Urinary bladder (tissue), 3 donors: ENCODE measurements at regions not wholly inside any gene's neighbourhood (a gene's known extent, or its start where the extent isn't known, plus 50 kb on each side); places are given as distances from the start of the nearest gene placed in this dataset.
"Not testable (repeated sequence)": the region's sequence is repeated elsewhere in the genome, so short reads cannot be mapped to it uniquely, and the experiment has no call there.

ENCODE experiments used
- DNase-seq: peaks from one replicate; pipeline ENCODE4 v3.0.0-alpha.2; 2015; ENCODE audit errors: extremely low spot score
- H3K27ac ChIP-seq: one replicate; pipeline ENCODE4 v1.5.1; 2013; ENCODE audit warnings: low read depth, mild to moderate bottlenecking, moderate library complexity
- H3K36me3 ChIP-seq: one replicate; pipeline ENCODE4 v1.6.1; 2013; ENCODE audit warnings: mild to moderate bottlenecking, moderate library complexity; ENCODE audit not compliant: insufficient read depth
- H3K4me1 ChIP-seq: one replicate; pipeline ENCODE4 v1.6.1; 2013; ENCODE audit warnings: mild to moderate bottlenecking, moderate library complexity; ENCODE audit not compliant: insufficient read depth
- H3K4me3 ChIP-seq: one replicate; pipeline ENCODE4 v1.5.1; 2013; ENCODE audit warnings: low read depth, low read length
- WGBS: extraction: QIAGEN DNeasy Blood & Tissue Kit; methylation state at CpG from one replicate; pipeline ENCODE4 v1.1.7; 2013; 5-methylcytosine and 5-hydroxymethylcytosine counted together
- donor health status: healthy with polysubstance abuse.
- donor health status: healthy.

DNA sequence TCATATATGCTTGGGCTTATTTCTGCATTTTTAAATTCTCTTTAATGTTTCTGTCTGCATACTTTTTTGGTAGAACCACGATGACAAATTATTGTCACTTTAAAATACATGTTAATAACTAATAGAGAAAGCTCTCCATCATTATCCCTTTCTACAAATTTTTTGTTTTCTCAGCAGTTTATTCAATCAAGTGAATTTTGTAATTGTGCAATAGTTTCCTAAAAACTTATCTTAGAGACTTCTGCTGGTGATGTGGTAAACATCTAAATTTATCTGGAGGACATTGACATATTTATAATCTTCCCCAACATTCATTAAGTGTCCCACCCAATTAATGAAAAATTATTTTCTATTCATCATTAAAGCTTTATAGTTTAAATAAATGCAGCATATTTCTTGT, 215.3 kb downstream of the MEX3B start:
- Histone ChIP-seq H3K27ac (no peak overlapping the region), H3K4me1 (no peaks in the 10 kb centered on the region), H3K36me3 (no peaks in the 10 kb centered on the region), H3K4me3 (no peak overlapping the region)
- 86% methylated on average over 1 of the region's 1 CpG for WGBS
- no peak for DNase-seq

- H3K4me3 ChIP-seq: no peak overlapping the region
- no peak overlapping the region for H3K27ac ChIP-seq
- H3K36me3 ChIP-seq: no peaks in the 10 kb centered on the region
- H3K4me1 ChIP-seq: no peaks in the 10 kb centered on the region
- no peak for DNase-seq
- 95% methylated on average over 4 of the region's 4 CpGs for WGBS
Observed at GRCh38 chr15:81829918-81830317, 215.9 kb downstream of the MEX3B start.

GRCh38 chr15:81828135-81828534, 217.7 kb downstream of the MEX3B start:
- H3K27ac ChIP-seq: no peak overlapping the region
- H3K36me3 ChIP-seq: no peaks in the 10 kb centered on the region
- no peak for DNase-seq
- H3K4me1 ChIP-seq: no peaks in the 10 kb centered on the region
- no peak overlapping the region for H3K4me3 ChIP-seq

DNA sequence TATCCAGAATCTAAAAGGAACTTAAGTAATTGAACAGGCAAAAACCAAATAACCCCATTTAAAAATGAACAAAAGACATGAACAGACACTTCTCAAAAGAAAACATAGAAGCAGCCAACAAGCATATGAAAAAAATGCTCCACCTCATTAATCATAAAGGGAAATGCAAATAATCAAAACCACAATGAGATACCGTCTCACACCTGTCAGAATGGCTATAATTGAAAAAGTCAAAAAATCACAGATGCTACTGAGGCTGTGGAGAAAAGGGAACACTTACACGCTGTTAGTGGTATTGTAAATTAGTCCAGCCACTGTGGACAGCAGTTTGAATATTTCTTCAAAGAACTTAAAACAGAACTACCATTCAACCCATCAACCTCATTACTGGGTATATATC, 220.7 kb downstream of the MEX3B start:
- Histone ChIP-seq H3K4me3 (no peak overlapping the region), H3K36me3 (no peaks in the 10 kb centered on the region), H3K4me1 (no peaks in the 10 kb centered on the region), H3K27ac (no peak overlapping the region)
- DNase-seq: no peak
- WGBS: 89% methylated on average over 2 of the region's 2 CpGs

GRCh38 chr15:81822587-81822986, 223.2 kb downstream of the MEX3B start:
- H3K36me3 ChIP-seq, H3K4me3 ChIP-seq, H3K27ac ChIP-seq, H3K4me1 ChIP-seq, DNase-seq: not testable (repeated sequence)
- WGBS: 89% methylated on average over 1 of the region's 1 CpG

- DNase-seq: no peak
- Histone ChIP-seq H3K36me3 (no peaks in the 10 kb centered on the region), H3K4me3 (no peak overlapping the region), H3K4me1 (no peaks in the 10 kb centered on the region), H3K27ac (no peak overlapping the region)
- 77% methylated on average over 5 of the region's 5 CpGs for WGBS
Observed at GRCh38 chr15:81819924-81820635, 225.7 kb downstream of the MEX3B start.

DNA sequence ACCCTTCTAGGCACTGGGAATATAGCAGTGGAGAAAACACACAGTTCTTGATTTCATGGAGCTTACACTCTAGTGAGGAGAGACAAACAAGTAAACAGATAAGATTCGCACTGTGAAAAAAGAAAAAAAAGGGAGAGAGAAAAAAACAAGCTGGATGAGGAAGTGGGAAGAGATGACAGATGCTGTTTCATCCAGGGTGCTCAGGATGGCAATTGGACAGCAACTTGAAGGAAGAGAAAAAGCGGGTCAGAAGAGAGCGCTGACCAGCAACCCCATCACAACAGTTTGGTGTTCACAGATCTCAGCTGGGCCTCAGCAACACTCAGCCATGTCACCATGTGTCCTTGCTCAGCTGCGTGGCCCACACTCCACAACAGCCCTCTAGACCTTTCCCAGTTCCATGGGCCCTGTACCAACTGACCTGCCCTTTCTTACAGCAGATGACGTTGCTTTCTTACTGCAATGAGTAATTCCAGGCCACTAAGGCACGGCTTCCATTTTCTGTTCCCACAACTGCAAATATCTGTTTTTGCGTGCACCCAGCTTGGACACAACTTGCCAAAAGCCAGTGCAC, 230.8 kb downstream of the MEX3B start:
- DNase-seq: no peak
- no peak overlapping the region for H3K4me3 ChIP-seq
- H3K4me1 ChIP-seq: no peaks in the 10 kb centered on the region
- H3K27ac ChIP-seq: no peak overlapping the region
- no peaks in the 10 kb centered on the region for H3K36me3 ChIP-seq
- 93% methylated on average over 7 of the region's 7 CpGs for WGBS

- 61% methylated on average over 3 of the region's 3 CpGs for WGBS
- no peak for DNase-seq
- no peaks in the 10 kb centered on the region for H3K36me3 ChIP-seq
- no peaks in the 10 kb centered on the region for H3K4me1 ChIP-seq
- H3K27ac ChIP-seq: no peak overlapping the region
- no peak overlapping the region for H3K4me3 ChIP-seq
Observed at GRCh38 chr15:81813215-81813614, 232.6 kb downstream of the MEX3B start.

DNA sequence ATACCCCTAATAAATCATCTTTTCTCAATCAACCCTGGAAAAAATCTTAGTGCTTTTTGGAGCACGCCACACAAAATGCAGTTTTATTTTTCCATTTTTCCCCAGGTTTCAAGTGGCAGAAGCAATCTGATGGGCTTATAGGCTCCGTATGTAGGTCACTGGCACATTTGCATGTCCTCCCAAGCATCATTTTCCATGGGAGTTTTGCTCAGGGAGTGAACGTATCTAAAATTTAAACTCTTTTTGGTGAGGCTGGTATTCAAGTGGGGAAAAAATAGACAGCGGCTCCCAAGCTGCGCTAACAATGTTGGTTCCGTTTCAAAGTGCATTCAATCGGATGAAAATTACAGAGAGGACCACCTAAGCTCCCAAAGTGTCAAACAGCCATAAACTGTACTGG, 233.4 kb downstream of the MEX3B start:
- Histone ChIP-seq H3K27ac (no peak overlapping the region), H3K36me3 (no peaks in the 10 kb centered on the region), H3K4me1 (no peaks in the 10 kb centered on the region), H3K4me3 (no peak overlapping the region)
- 89% methylated on average over 7 of the region's 7 CpGs for WGBS
- no peak for DNase-seq

GRCh38 chr15:81811736-81812135, 234.1 kb downstream of the MEX3B start:
- WGBS: 82% methylated on average over 6 of the region's 6 CpGs
- Histone ChIP-seq H3K36me3 (no peaks in the 10 kb centered on the region), H3K4me1 (no peaks in the 10 kb centered on the region), H3K4me3 (no peak overlapping the region), H3K27ac (no peak overlapping the region)
- no peak for DNase-seq

GRCh38 chr15:81809543-81809942, 236.3 kb downstream of the MEX3B start:
- DNase-seq: no peak
- WGBS: 47% methylated on average over 4 of the region's 4 CpGs
- H3K27ac ChIP-seq: no peak overlapping the region
- H3K4me1 ChIP-seq: no peaks in the 10 kb centered on the region
- no peaks in the 10 kb centered on the region for H3K36me3 ChIP-seq
- H3K4me3 ChIP-seq: no peak overlapping the region

GRCh38 chr15:81807806-81808205, 238.0 kb downstream of the MEX3B start:
- no peak overlapping the region for H3K27ac ChIP-seq
- no peaks in the 10 kb centered on the region for H3K4me1 ChIP-seq
- H3K36me3 ChIP-seq: no peaks in the 10 kb centered on the region
- H3K4me3 ChIP-seq: no peak overlapping the region
- WGBS: 54% methylated on average over 3 of the region's 3 CpGs
- no peak for DNase-seq

GRCh38 chr15:81807186-81807585, 238.6 kb downstream of the MEX3B start:
- Histone ChIP-seq H3K4me3 (no peak overlapping the region), H3K27ac (no peak overlapping the region), H3K36me3 (no peaks in the 10 kb centered on the region), H3K4me1 (no peaks in the 10 kb centered on the region)
- no peak for DNase-seq
- 95% methylated on average over 2 of the region's 2 CpGs for WGBS

GRCh38 chr15:81795899-81796298, 249.9 kb downstream of the MEX3B start:
- no peak for DNase-seq
- Histone ChIP-seq H3K4me3 (no peak overlapping the region), H3K4me1 (no peaks in the 10 kb centered on the region), H3K27ac (no peak overlapping the region), H3K36me3 (no peaks in the 10 kb centered on the region)
- WGBS: 100% methylated on average over 1 of the region's 1 CpG

- WGBS: 85% methylated on average over 2 of the region's 2 CpGs
- Histone ChIP-seq H3K4me3 (no peak overlapping the region), H3K4me1 (no peaks in the 10 kb centered on the region), H3K27ac (no peak overlapping the region), H3K36me3 (no peaks in the 10 kb centered on the region)
- DNase-seq: no peak
Observed at GRCh38 chr15:81792646-81793045, 253.2 kb downstream of the MEX3B start.
